ENCODE measurements at regions not wholly inside any gene's neighbourhood (a gene's known extent, or its start where the extent isn't known, plus 50 kb on each side); places are given as distances from the start of the nearest gene placed in this dataset.
A peak's percentile ranks its signal among the peaks of the same experiment; 100 is the strongest.
"Not testable (repeated sequence)": the region's sequence is repeated elsewhere in the genome, so short reads cannot be mapped to it uniquely, and the experiment has no call there.

- TF ChIP-seq CTCF (IDR thresholded peaks at IDR 0.05; ENCODE audit: low read length), result peak; percentile 44
- not testable (repeated sequence) for TF ChIP-seq EZH2phosphoT487 (IDR thresholded peaks at IDR 0.05; ENCODE audit: low read length)
These were observed 207.5 kb upstream of the PLGLB1 start for GRCh38 chr2:87229091-87229689.

Measured in MM.1S (cell line).